GM03348 (cell line): ENCODE measurements at regions not wholly inside any gene's neighbourhood (a gene's known extent, or its start where the extent isn't known, plus 50 kb on each side); places are given as distances from the start of the nearest gene placed in this dataset.
"Not testable (repeated sequence)": the region's sequence is repeated elsewhere in the genome, so short reads cannot be mapped to it uniquely, and the experiment has no call there.

Experiments used
- DNase-seq: peaks from one replicate; pipeline ENCODE4 v3.0.0; 2012; ENCODE audit warnings: low spot score

DNA sequence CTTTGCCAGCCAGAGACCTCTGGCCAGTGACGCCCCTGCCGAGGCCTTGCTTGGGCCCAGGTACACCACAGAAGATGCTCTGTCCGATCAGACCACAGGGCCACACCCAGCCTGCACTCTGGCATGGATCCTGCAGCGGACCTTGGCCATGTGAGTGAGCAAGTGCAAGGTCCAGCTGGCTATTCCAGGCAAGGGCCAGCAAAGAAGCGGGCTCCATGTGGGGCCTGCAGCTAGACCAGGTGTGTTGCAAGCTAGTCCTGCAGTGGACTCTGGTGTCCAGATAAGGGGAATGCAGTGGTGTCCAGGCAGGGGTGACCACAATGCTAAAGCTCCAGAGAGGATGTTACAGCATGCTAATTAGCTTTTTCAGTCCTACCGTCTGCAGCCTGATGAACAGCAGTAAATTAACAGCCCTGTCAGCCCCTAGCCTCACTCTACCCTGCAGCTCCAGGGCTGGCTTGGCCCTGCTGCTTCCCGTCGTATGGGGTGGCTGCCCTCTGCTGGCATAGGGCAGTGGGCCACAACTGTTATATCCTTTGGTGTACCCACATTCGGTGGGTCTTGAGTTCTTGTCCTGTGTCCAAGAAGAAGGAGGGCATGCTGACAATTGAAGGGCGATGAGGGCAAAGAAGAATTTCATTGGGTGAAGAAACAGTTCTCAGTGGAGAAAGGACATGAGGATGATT lies 284.5 kb upstream of the POU5F2 start:
- DNase-seq, result no peak

GRCh38 chr5:94024620-94025019 lies 283.2 kb upstream of the POU5F2 start:
- DNase-seq, result no peak

GRCh38 chr5:94024101-94024500 lies 282.7 kb upstream of the POU5F2 start:
- DNase-seq, result peak; percentile 5

GRCh38 chr5:94021246-94021645 lies 279.8 kb upstream of the POU5F2 start:
- DNase-seq, result peak; percentile 23

GRCh38 chr5:94017579-94017978 lies 276.2 kb upstream of the POU5F2 start:
- DNase-seq, result no peak

DNA sequence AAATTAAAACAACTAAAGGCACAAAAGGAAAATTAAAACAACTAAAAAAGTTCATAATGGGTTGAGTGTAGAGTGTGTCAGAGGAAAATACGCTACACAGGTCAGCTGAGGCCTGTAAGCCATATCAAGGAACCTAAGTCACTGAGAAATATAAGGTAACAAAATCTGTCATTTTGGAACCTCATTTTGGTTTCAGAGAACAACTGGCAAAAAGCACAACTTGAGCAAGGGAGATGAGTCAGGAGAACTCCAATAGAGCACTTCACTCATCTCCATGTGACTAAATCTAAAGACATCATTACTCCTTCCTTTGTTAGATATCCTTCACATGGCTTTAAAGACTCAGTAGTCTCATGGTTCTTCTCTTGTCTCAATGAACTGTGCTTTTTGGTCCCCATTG lies 269.4 kb upstream of the POU5F2 start:
- no peak for DNase-seq

- DNase-seq, result no peak
Measured at GRCh38 chr5:94009161-94009560, 267.8 kb upstream of the POU5F2 start.

DNA sequence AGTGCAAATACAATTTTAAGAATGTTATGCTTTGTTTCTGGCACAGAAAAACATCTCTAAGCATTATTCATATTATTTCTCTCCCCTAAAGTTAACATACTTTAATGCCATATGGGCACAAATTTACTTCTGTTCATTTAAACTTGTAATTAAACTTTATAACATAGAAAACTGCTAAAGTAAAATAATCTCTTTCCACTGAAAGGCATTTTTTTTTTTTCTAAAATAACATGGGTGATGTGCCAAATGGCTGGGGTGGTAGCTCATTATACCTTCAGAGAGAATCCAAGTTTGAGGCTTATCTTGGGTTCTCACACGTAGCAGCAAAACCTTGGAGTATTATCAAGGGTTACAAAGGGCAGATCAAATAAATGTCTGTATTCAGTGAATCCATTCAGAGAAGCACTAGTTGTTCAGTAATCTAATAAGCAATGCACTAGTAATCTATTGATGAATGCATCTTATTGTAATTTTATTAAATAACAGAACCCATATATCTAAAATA lies 257.6 kb upstream of the POU5F2 start:
- no peak for DNase-seq

GRCh38 chr5:93997562-93997961 lies 256.2 kb upstream of the POU5F2 start:
- DNase-seq, result no peak

- DNase-seq, result peak; percentile 5
Measured at GRCh38 chr5:93995126-93995621, 253.8 kb upstream of the POU5F2 start.

- no peak for DNase-seq
Measured at GRCh38 chr5:93993161-93993560, 251.8 kb upstream of the POU5F2 start.

DNA sequence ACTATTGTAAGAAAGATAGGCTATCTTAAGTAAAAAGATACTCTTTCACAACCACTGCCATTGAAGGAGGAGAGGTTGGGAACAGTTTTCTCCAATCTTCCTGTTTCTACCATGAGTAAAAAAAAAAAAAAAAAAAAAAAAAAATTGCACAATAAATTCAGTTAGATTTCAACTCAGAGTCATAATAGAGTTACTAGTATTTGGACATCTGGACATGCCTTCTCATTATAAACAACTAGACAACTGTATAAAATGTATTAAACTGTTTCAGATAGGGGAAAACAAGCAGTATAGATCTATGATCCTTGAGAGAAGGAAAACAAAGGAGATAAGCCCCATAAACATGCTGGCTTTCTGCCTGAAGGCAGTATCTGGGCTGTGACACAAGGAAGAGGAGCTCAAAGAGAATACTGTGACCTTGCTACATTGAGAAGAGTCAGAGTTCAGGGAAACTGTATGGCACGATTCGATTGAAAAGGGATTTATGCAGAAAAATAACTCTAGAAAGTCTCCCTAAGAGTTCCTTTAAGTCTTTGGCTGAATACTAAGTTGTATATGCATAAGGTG lies 249.2 kb upstream of the POU5F2 start:
- DNase-seq, result no peak

DNA sequence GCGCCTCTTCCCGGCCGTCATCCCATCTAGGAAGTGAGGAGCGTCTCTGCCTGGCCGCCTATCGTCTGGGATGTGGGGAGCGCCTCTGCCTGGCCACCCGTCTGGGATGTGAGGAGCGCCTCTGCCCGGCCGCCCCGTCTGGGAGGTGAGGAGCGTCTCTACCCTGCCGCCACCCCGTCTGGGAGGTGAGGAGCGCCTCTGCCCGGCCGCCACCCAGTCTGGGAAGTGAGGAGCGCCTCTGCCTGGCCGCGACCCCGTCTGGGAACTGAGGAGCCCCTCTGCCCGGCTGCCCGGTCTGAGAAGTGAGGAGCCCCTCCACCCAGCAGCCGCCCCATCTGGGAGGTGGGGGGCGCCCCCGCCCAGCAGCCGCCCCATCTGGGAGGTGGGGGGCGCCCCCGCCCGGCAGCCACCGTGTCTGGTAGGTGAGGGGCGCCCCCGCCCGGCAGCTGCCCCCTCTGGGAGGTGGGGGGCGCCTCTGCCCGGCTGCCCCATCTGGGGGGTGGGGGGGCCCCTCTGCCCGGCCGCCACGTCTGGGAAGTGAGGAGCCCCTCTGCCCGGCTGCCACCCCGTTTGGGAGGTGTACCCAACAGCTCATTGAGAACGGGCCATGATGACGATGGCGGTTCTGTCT lies 244.7 kb upstream of the POU5F2 start:
- DNase-seq, result not testable (repeated sequence)

- no peak for DNase-seq
Measured at GRCh38 chr5:93978222-93978621, 236.8 kb upstream of the POU5F2 start.

GRCh38 chr5:93967923-93968322 lies 226.5 kb upstream of the POU5F2 start:
- DNase-seq, result no peak

GRCh38 chr5:93964421-93964820 lies 223.0 kb upstream of the POU5F2 start:
- no peak for DNase-seq

GRCh38 chr5:93960042-93960441 lies 218.6 kb upstream of the POU5F2 start:
- DNase-seq, result no peak

GRCh38 chr5:93956006-93956405 lies 214.6 kb upstream of the POU5F2 start:
- no peak for DNase-seq

GRCh38 chr5:93954421-93955069 lies 213.1 kb upstream of the POU5F2 start:
- DNase-seq, result no peak

- no peak for DNase-seq
Measured at GRCh38 chr5:93953442-93953841, 212.0 kb upstream of the POU5F2 start.

GRCh38 chr5:93941897-93942296 lies 200.5 kb upstream of the POU5F2 start:
- no peak for DNase-seq

- not testable (repeated sequence) for DNase-seq
Measured at GRCh38 chr5:93933269-93933668, 191.9 kb upstream of the POU5F2 start.

GRCh38 chr5:93930098-93930497 lies 188.7 kb upstream of the POU5F2 start:
- DNase-seq, result no peak
